Epithelial cell of prostate (primary cell): ENCODE measurements at regions not wholly inside any gene's neighbourhood (a gene's known extent, or its start where the extent isn't known, plus 50 kb on each side); places are given as distances from the start of the nearest gene placed in this dataset.

ENCODE experiments used
- DNase-seq: peaks from one replicate; pipeline ENCODE4 v3.0.0-alpha.2; 2011; ENCODE audit warnings: low read depth, low spot score
- H3K27ac ChIP-seq: fragments of 450-650 bp; 2 replicates; pipeline ENCODE4 v1.5.1; 2017; ENCODE audit warnings: mild to moderate bottlenecking

- H3K27ac ChIP-seq = no peak overlapping the region
- no peak for DNase-seq
Measured at GRCh38 chr14:95034788-95035187, 122.5 kb downstream of the DICER1 start.

GRCh38 chr14:95033682-95034632, 123.4 kb downstream of the DICER1 start:
- H3K27ac ChIP-seq = no peak overlapping the region
- no peak for DNase-seq

- DNase-seq = no peak
- H3K27ac ChIP-seq = no peak overlapping the region
Measured at GRCh38 chr14:95033031-95033430, 124.3 kb downstream of the DICER1 start.

- H3K27ac ChIP-seq = no peak overlapping the region
- no peak for DNase-seq
Measured at GRCh38 chr14:95026851-95027463, 130.4 kb downstream of the DICER1 start.

- no peak overlapping the region for H3K27ac ChIP-seq
Measured at GRCh38 chr14:95025941-95026340, 131.4 kb downstream of the DICER1 start.

GRCh38 chr14:95025218-95025617, 132.1 kb downstream of the DICER1 start:
- DNase-seq = no peak
- H3K27ac ChIP-seq = no peak overlapping the region

More at GRCh38 chr14:95025941-95026340, 131.4 kb downstream of the DICER1 start:
- no peak for DNase-seq

GRCh38 chr14:95024380-95024779, 132.9 kb downstream of the DICER1 start:
- H3K27ac ChIP-seq = no peak overlapping the region
- DNase-seq = no peak

GRCh38 chr14:95023886-95024285, 133.4 kb downstream of the DICER1 start:
- DNase-seq = no peak
- H3K27ac ChIP-seq = no peak overlapping the region

- H3K27ac ChIP-seq = no peak overlapping the region
- no peak for DNase-seq
Measured at GRCh38 chr14:95023115-95023514, 134.2 kb downstream of the DICER1 start.

- H3K27ac ChIP-seq = no peak overlapping the region
- DNase-seq = no peak
Measured at GRCh38 chr14:95021588-95021987, 135.7 kb downstream of the DICER1 start.

GRCh38 chr14:95018821-95019220, 138.5 kb downstream of the DICER1 start:
- H3K27ac ChIP-seq = no peak overlapping the region
- DNase-seq = no peak

GRCh38 chr14:95015046-95015445, 142.3 kb downstream of the DICER1 start:
- no peak overlapping the region for H3K27ac ChIP-seq
- DNase-seq = no peak

- no peak for DNase-seq
- H3K27ac ChIP-seq = no peak overlapping the region
Measured at GRCh38 chr14:95014036-95014435, 143.3 kb downstream of the DICER1 start.

- no peak overlapping the region for H3K27ac ChIP-seq
Measured at GRCh38 chr14:95011445-95012006, 145.8 kb downstream of the DICER1 start.

GRCh38 chr14:95008445-95009217, 148.7 kb downstream of the DICER1 start:
- DNase-seq = no peak
- no peak overlapping the region for H3K27ac ChIP-seq

More at GRCh38 chr14:95011445-95012006, 145.8 kb downstream of the DICER1 start:
- DNase-seq = no peak

- no peak for DNase-seq
- no peak overlapping the region for H3K27ac ChIP-seq
Measured at GRCh38 chr14:95007921-95008320, 149.4 kb downstream of the DICER1 start.

GRCh38 chr14:95006479-95006878, 150.8 kb downstream of the DICER1 start:
- no peak for DNase-seq
- no peak overlapping the region for H3K27ac ChIP-seq

- H3K27ac ChIP-seq = no peak overlapping the region
- no peak for DNase-seq
Measured at GRCh38 chr14:95006051-95006450, 151.3 kb downstream of the DICER1 start.

GRCh38 chr14:95003099-95003960, 154.0 kb downstream of the DICER1 start:
- no peak overlapping the region for H3K27ac ChIP-seq
- DNase-seq = no peak
